ENCODE measurements at regions not wholly inside any gene's neighbourhood (a gene's known extent, or its start where the extent isn't known, plus 50 kb on each side); places are given as distances from the start of the nearest gene placed in this dataset.

GRCh38 chr10:88120599-88121333 is 257.3 kb downstream of the PTEN start:
- TF ChIP-seq, protein P1, sequence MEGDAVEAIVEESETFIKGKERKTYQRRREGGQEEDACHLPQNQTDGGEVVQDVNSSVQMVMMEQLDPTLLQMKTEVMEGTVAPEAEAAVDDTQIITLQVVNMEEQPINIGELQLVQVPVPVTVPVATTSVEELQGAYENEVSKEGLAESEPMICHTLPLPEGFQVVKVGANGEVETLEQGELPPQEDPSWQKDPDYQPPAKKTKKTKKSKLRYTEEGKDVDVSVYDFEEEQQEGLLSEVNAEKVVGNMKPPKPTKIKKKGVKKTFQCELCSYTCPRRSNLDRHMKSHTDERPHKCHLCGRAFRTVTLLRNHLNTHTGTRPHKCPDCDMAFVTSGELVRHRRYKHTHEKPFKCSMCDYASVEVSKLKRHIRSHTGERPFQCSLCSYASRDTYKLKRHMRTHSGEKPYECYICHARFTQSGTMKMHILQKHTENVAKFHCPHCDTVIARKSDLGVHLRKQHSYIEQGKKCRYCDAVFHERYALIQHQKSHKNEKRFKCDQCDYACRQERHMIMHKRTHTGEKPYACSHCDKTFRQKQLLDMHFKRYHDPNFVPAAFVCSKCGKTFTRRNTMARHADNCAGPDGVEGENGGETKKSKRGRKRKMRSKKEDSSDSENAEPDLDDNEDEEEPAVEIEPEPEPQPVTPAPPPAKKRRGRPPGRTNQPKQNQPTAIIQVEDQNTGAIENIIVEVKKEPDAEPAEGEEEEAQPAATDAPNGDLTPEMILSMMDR (IDR thresholded peaks at IDR 0.05), result no peak
- TF ChIP-seq JAZF1 (CRISPR knock-in tag; IDR thresholded peaks at IDR 0.05) (no peak), JUN (CRISPR knock-in tag; IDR thresholded peaks at IDR 0.05) (no peak), FOXK1 (CRISPR knock-in tag; IDR thresholded peaks at IDR 0.05) (no peak), ATF2 (CRISPR knock-in tag; IDR thresholded peaks at IDR 0.05; ENCODE audit: borderline replicate concordance, low read depth) (no peak), NFYB (CRISPR knock-in tag; conservative IDR thresholded peaks at IDR 0.05; ENCODE audit: low read depth) (no peak), ZNF317 (CRISPR knock-in tag; IDR thresholded peaks at IDR 0.05; ENCODE audit: borderline replicate concordance, low read depth) (no peak), ATF6 (CRISPR knock-in tag; IDR thresholded peaks at IDR 0.05) (no peak), NR2C2 (CRISPR knock-in tag; IDR thresholded peaks at IDR 0.05) (no peak), GABPB1 (CRISPR knock-in tag; IDR thresholded peaks at IDR 0.05) (no peak), OVOL2 (CRISPR knock-in tag; IDR thresholded peaks at IDR 0.05; ENCODE audit: borderline replicate concordance) (no peak), SP1 (CRISPR knock-in tag; conservative IDR thresholded peaks at IDR 0.05) (no peak)
- TF ChIP-seq, protein P2, sequence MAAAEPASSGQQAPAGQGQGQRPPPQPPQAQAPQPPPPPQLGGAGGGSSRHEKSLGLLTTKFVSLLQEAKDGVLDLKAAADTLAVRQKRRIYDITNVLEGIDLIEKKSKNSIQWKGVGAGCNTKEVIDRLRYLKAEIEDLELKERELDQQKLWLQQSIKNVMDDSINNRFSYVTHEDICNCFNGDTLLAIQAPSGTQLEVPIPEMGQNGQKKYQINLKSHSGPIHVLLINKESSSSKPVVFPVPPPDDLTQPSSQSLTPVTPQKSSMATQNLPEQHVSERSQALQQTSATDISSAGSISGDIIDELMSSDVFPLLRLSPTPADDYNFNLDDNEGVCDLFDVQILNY (CRISPR knock-in tag; IDR thresholded peaks at IDR 0.05), result no peak
- TF ChIP-seq, protein P3, sequence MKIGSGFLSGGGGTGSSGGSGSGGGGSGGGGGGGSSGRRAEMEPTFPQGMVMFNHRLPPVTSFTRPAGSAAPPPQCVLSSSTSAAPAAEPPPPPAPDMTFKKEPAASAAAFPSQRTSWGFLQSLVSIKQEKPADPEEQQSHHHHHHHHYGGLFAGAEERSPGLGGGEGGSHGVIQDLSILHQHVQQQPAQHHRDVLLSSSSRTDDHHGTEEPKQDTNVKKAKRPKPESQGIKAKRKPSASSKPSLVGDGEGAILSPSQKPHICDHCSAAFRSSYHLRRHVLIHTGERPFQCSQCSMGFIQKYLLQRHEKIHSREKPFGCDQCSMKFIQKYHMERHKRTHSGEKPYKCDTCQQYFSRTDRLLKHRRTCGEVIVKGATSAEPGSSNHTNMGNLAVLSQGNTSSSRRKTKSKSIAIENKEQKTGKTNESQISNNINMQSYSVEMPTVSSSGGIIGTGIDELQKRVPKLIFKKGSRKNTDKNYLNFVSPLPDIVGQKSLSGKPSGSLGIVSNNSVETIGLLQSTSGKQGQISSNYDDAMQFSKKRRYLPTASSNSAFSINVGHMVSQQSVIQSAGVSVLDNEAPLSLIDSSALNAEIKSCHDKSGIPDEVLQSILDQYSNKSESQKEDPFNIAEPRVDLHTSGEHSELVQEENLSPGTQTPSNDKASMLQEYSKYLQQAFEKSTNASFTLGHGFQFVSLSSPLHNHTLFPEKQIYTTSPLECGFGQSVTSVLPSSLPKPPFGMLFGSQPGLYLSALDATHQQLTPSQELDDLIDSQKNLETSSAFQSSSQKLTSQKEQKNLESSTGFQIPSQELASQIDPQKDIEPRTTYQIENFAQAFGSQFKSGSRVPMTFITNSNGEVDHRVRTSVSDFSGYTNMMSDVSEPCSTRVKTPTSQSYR (CRISPR knock-in tag; IDR thresholded peaks at IDR 0.05), result no peak
